Stimulated activated CD4-positive, alpha-beta T cell treated with anti-CD3 and anti-CD28 coated beads, Interleukin-1b, Interleukin-23, amount 100 ng/mL, for 48 hours (primary cell): ENCODE measurements at regions not wholly inside any gene's neighbourhood (a gene's known extent, or its start where the extent isn't known, plus 50 kb on each side); places are given as distances from the start of the nearest gene placed in this dataset.

Experiments
- DNase-seq: peaks from one replicate; pipeline ENCODE4 v3.0.0-alpha.2; 2020

DNA sequence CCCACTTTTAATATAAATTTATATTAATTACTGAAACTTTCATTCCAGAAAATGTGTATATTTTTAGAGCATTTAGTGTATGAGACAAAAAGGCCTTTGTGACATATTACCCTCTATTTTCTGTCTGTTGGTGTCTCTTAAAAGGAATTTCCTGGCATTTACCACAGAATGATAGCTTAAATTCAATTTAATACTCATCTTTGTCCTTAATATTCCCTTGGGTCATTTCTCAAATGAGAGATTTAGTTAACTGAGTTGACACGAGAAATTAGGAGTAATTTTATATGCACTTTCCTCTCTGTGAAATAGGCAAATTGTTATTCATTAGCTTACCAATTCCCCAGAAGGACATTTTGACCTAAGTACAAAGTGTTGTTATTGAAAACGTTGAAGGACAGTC, 101.7 kb upstream of the CTTNBP2 start:
- no peak for DNase-seq

DNA sequence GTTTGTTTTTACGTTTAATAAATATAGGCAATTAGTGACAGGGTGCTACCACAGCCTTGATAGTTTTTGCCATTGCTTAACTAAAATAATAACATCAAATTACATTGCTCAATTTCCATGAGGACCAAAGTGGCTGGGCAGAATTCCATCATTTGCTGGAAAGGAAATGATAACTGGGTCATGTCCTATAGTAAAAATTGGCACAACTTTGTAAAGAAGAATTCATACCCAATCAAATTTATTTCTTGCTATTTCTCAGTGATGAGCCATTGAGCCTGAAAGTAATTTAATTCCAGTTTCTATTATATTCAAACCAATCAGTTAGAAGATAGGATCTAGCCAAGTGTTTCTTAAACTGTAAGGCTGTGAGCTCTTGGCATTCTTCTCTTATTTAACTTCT, 102.2 kb upstream of the CTTNBP2 start:
- no peak for DNase-seq

DNA sequence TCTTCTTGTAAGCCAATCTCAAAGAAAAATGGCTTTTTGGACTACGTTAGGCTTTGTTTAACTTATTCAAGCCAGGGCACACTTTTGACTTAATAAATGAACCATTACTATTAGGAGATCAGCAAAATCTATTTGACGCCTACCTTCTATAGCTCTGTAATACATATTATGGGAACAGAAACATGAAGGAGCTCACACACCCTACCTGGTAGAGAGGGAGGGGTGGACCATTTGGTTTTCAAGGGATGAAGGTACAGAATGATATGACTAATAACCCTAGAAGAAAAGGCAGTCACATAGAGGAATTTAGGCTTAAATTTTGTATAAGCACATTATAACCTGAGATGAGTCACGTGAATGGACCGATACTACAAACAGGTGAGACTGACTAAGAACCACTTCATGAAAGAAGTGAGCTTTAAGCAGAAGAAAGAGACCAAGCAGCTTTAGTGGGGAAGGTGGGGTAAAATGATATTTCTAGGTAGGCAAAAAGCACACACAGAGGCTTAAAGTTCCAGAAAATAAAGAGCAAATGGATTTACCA, 106.8 kb upstream of the CTTNBP2 start:
- DNase-seq = no peak

DNA sequence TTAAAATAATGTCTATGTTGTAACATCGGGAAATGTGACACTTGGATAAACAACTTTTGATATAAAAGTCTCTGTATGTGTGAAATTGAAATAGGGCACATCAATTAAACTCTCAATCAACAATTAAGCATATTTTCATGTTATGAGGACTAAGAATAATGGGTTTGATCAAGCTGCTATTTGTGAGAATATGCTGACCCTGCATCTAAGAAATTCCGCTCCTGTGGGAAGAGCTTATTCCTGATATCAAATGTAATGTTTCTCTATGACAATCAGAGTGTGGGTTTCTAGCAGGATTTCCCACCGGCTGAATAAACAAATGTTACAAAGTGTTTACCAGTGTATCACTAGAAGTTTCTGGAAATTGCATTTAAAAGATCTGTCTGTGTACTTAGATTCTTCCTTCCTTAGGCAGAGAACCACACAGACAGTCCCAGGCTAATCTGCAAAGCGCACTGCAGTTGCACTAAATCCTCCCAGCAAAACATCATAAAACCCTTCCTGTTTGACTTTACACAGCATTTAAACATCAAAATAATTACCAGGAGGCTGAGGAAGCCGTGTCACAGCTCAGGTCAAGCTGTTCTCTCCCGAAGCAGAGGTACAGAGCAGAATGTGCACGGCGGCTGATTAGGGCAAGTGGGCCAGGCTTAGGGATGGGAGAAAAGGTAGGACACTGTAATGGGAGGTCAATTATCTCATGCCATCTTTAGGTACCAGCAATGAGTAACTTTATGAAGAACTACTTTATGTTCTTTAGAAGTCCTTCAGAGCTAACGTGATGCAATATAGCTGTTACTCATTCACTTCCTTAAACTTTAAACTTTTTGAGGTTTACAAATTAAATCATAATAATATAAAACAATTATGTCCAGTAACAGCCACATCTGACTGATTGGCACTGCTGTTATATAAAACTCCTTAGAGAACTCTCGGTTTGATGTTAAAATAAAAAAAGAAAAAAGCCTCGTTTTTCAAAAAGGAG, 109.1 kb upstream of the CTTNBP2 start:
- DNase-seq = no peak

DNA sequence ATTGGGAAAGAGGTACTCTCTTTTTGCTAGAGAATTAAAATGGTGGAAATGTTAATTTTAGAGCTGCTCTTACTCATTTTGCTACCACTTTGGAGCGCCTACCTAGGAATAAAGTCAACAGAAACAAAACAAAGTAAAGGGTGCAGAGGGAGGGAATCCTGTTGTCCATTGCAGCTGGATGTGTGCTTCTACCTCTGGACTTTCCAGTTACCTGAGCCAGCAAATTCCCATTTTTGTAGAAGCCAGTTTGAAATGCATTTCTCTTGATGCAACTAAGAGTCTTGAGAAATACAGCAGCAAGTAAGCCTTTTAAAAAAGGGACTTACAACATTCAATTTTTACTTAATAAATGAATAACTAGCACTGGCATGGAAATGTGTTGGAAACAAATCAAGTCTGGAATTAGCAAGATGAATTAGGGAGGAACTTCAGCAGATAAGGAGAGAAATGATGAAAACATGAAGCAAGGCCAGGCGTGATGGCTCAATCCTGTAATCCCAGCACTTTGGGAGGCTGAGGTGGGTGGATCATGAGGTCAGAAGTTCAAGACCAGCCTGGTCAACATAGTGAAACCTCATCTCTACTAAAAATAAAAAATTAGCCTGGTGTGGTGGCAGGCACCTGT, 113.5 kb upstream of the CTTNBP2 start:
- DNase-seq = no peak

DNA sequence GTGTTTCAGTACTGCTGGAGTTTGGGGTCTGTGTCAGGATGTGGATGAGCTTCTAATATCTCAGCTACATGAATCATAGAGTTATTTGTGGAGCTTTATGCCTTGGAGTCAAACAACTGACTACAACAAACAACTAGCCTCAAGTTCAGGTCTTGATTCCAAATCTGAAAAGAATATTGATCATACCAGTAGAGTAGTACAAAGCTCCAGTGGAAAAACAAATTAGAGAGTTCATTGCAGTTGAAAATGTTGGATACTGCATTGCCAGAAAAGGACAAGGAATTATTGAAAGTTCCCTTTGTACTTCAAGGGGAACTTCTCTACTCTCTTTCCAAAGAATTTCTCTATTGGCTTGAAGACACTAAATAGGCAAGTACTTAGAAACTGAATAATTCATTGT, 117.6 kb upstream of the CTTNBP2 start:
- DNase-seq = no peak

DNA sequence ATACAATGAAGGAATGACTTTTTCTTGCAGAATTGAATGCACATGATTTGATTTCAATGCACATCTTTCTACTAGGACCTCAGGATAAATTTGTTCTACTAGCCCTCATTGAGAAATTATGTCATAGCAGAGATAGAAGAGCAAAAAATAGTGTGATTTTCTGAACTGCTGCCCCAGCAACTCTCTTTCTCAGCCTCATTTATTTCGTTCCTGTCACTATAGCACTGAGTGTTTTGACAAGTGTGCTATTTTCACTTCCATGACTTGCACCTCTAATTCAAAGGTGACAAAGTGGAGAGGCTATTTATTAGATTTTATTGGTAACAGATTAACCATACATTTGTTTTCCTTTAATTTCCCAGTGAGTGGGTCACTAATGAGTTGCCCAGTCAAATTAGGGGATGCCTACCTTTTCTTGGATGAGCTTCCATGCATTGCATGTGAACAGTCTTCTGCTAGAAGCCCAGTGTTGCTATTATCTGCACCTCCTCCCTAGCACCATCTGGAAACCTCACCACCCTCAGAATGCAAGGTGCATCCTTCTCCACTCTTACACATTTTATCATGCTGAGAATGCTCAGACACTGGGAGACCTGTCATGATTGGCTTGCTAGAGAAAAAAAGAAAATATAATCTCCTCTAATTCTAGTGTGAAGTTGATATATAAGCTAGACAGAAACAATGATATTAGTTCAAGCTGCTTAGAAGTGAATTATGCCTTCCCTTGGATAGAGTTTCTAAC, 119.6 kb upstream of the CTTNBP2 start:
- no peak for DNase-seq

DNA sequence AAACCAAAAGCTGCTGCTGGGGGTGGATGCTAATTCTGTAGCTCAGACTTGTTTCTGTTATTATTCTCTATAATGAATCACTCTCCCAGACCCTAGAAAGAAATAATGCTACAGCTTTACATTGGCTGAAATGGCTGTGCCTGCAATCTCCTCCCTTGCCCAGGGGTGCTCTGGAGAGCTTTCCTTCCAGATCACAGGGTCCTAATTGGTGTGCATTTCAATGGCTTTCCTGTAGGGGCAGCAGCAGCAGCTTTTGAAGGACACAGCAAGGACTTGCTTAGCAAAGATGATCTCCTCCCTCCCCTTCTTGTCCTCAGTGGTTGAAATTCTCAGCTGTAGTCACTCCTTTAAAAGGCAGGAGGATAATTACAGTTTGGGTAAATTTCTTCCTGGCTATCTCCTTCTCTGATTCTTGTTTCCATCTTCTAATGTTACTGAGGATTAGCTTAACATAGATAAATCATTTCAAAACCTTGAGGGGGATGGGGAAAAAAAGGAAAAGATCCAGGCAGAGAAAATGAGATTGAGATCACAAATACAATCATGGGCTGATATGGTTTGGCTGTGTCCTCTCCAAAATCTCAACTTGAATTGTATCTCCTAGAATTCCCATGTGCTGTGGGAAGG, 120.2 kb upstream of the CTTNBP2 start:
- DNase-seq = peak; percentile 5

DNA sequence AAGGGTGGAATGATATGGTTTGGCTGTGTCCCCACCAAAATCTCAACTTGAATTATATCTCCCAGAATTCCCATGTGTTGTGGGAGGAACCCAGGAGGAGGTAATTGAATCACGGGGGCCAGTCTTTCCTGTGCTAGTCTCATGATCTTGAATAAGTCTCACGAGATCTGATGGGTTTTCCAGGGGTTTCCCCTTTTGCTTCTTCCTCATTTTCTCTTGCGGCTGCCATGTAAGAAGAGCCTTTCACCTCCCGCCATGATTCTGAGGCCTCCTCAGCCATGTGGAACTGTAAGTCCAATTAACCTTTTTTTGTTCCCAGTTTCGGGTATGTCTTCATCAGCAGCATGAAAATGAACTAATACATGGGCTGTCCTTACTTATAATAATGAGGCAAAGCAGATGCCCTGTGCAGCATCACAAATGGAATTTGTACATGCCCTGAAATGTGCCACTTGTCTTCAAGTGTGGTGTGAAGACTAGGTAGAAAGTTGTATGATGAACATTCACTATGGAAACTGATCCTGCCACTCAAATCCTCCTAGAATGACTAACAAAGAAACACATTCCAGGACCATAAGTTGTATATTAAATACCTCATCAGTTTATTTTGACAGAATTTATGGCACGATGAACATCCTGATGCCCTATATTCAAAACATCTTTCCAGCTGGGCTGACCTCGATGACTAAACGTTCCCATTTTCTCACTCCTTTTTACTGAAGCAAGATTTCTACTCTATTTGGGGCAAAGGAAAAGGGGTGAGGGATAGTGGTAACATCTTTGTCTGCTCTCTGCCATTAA, 122.8 kb upstream of the CTTNBP2 start:
- DNase-seq = no peak

DNA sequence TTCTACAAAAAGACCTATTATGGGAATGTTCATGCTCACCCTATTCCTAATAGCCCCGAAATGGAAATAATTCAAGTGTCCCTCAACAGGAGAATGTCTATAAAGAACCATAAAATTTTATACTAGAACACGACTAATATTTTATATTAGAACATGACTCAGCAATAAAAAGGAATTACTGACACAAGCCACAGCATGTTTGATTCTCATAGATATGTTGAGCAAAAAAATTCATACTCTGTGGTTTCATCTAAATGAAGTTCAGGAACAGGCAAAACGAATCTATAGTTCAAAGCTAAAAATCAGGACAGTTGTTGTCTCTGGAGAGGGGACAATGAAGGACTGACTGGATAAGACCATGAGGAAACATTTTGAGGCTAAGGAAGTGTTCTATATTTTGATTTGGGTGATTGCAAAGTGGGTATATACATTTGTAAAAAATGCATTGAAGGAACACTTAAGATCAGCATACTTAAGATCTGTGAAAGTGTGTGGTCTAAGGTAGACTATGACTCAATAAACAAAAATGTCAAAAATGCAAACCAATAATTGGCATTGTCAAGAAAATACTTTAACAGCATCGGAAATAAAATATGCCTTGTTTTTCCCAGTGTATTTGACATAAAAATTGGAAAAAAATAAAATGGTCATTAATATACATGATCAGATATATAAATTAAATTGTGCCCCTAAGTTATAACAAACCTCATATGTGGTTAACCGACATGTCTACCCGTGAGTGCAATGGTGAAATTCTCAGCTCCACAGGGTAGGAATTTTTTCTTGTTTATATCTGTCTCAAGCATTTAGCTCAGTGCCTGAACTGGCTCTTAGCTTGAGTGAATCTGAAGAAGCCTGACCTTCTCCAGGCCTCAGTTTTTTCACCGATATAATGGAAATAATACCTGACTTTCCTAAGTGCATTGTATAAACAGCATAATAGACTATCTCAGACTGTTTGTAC, 124.9 kb upstream of the CTTNBP2 start:
- no peak for DNase-seq

DNA sequence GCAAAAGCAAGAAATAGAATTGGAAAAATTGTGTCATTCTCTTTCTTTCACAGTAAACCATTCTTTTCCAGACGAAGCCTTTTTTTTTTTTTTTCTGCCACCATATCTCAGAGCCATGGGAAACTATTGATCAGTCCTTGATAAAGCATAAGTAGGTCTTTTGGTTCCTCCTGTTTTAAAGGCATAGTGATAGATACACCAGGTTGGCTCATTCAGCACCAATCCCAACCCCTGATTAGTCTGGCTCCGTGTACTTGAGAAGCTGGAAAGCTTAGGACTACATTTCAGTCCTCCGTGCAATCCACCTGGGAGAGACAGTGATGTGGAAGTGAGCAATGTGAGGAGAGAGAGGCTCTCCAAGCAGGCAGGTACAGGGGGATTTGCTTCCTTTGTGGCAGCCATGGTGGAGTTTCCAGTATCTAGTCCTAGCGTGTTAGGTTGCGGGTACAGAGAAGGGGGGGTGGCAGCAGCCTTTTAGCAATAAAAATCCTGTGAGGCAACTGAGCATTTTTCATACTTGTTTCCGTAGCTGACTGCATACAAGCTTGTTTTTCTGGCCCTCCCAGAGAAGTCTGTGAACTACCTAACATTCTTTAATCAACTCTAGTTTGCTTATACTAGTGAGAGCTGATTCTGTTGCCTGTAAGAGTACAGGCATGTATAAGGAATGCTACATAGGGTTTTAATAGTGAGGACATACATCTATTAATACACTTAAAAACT, 127.4 kb upstream of the CTTNBP2 start:
- no peak for DNase-seq

DNA sequence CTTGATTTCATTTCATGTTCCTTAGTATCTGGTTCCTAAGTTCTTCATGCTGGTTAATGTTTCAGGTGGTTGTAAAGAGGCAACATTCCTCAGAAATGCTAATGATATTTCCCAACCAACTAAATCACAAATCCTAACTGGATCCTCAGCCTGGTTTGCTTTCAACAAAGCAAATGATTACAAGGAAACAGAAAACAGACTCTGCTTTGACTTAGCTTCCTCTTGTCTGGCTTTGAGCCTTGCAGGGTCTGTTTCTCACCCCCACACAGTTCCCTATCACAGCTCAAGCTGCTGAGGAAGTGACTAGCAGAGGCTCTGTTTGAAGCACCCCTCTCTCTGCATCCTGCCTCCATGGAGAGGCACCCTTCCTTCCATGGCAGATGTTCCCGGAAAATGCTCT, 130.2 kb upstream of the CTTNBP2 start:
- DNase-seq = no peak

DNA sequence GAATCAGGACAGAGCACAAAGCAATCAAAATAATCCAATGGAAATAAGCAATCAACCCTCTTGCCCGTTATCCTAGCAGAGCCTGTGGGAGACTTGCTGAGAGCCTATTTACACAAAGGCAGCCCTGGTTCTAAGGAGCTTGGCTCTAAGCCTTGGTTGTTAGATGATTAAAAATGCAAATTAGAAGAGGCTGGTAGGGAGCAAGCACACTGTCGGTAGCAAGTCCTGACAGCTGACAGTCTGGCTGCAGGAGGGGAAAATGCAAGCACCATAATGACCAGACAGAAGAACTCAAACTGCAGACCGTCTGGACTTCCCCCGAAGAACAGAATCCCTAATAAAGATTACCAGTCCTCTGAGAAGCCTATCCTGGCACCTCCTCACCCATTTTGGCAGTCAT, 131.8 kb upstream of the CTTNBP2 start:
- no peak for DNase-seq

DNA sequence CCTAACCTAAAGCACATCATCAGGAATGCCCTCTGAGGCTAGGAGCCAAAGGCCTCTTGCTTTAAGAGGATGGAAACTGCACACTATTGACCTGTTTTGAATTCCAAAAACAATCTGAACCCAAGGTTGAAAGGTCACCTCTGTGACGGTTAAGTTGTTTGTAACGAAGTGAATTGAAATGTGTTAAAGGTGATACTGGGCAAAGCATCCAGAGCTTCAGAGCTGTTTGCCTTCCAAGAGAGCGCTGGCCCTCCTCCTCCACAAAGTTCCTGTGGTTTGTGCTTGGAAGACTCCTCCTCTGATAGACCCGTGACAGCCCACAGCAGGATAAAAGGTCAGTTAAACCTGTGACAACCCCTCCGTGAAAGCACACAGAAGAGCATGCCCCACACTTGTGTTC, 133.7 kb upstream of the CTTNBP2 start:
- no peak for DNase-seq

DNA sequence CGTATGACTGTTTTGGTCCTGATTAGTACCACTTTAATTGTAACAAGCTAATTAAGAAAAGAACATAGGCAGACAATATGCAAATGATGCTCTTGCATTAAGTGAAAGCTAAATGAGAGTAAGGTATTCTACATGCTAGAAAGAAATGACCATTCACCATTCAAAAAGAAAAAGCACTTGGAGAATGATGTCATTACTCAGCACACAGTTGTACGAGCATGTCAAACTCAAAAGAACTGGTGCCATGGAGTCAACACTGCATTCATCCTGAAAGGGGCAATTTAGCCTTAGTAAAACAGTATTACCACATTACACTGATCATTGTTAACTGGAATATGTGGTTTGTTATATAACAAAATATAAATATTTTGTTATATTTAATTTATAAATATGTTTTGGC, 136.2 kb upstream of the CTTNBP2 start:
- DNase-seq = no peak

DNA sequence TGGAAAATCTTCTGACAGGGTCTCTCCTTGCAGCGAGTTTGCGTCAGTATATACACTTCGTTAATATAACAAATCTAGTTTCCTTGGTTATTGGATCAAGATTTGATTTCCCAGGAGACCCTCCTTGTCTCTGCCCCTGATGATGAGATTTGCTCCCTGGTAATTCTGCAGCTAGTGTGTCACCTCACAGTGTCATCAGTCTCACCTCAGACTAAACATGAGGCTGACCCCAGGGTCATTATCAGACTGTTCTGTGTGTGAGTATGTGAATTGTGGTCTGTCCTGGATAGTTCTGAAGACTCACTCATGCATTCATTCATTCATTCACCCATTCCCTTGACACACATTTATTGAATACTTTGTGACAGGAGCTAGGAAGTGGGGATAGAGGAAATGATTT, 138.4 kb upstream of the CTTNBP2 start:
- DNase-seq = no peak

DNA sequence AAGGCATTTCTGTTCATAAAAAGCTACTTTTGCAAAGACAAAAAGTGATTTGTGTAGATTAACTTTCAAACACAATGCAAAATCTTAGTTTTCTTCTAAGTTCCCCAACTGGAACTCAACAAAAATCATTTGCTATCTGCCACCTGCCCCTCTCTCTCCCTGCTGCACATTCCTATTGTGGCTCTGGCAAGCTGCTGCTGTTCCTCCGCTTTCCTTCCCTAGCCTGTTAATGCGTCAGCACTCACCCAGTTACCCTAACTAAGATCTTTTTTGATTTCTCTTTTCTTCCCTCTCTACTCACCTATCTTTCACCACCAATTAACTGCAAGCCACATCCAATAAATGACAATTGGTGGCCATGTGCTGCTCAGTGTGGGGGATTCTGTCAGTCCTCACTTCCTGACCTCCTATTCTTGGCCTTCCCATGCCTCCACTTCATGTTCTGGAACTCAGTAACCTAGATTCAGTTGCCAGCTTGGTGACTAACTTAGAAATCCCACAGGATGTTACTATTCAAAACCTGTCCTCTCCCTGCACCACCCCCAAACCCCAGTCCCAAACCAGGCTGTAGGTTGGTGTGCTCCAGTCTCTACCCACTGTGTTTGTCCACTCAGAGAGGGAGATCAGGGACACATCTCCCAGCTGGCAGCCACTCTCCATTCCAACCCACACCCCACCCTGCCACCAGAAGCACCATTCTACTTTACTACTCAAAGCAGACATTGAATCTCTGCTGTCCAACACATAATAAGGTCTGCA, 140.2 kb upstream of the CTTNBP2 start:
- DNase-seq = no peak

DNA sequence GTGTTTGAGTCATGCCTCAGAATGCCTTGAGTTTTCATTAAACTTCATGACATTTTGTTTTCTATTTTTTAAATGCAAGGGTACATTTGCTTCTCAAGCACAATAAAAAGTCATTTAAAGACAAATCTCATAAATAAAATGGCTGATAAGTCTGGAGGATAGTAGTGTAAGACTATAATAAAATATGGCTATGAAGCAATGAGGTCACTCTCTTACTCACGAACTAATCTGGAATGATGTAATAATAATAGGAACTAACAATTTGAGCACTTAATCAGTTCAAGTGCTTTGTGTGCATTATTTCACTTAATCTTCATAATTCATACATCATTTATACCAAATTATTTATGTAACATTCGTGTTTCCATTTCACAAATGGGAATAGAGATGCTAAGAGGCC, 149.3 kb upstream of the CTTNBP2 start:
- DNase-seq = no peak

DNA sequence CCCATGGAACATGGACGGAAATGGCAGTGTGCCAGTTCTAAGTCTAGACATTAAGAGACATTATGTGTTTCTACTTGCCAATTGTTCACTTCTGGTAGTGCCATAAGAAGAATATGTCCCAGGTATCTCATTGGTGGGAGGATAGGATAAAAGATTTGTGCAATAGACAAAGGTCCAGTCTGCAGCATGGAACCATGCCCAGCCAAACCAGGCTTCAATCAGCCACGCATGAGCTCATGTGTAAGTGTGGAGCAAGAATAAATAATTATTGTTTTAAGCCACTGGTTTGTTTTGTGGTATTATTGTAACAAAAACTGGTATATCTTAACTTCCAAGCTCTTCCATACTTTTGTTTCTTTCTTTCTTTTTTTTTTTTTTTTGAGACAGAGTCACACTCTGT, 153.6 kb upstream of the CTTNBP2 start:
- DNase-seq = no peak
